Activated T-cell treated with anti-CD3 and anti-CD28 coated beads, Interleukin-2, amount 50 U/mL, for 48 hours (primary cell): ENCODE measurements at regions not wholly inside any gene's neighbourhood (a gene's known extent, or its start where the extent isn't known, plus 50 kb on each side); places are given as distances from the start of the nearest gene placed in this dataset.

Experiments used
- DNase-seq, 2 experiments: peaks; one replicate each; pipeline ENCODE4 v3.0.0-alpha.2; 2020

DNA sequence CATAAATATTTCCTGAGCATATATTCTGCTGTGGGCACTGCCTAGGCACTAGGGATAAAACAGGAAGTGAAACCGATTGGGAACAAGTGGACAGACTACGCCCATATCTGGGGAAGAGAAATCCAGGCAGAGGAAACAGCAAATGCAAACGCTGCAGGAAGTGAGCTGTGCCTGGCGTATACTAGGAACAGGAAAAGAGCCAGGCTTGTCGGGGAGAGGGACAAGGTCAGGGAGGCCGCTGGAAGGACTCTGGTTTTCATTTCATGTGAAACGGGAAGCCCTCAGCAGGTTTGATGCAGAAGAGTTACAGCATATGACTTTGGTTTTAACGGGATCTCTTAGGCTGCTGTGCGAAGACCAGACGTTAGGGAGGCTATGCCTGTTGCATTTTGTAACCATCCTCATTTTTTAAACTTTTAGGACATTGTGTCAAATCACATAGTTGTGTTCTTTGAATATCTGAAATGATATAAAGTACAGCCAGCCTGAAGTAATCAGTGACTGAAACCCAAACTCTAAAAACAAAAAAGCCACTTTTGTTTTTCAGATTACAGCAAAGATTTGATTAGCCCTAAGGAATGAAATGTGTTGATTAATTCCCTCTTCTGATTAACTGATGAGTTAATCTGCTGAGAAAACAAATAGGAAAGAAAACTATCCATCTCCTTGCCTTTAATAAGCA, 110.2 kb upstream of the PIEZO2 start:
- DNase-seq = no peak

- DNase-seq = no peak
These were observed 108.8 kb upstream of the PIEZO2 start for GRCh38 chr18:11258039-11258610.

- DNase-seq = no peak
These were observed 106.9 kb upstream of the PIEZO2 start for GRCh38 chr18:11256251-11256650.

GRCh38 chr18:11251891-11252270, 102.5 kb upstream of the PIEZO2 start:
- DNase-seq = no peak

- no peak for DNase-seq
These were observed 102.0 kb upstream of the PIEZO2 start for GRCh38 chr18:11251229-11251890.

GRCh38 chr18:11249391-11249790, 100.0 kb upstream of the PIEZO2 start:
- DNase-seq = no peak

GRCh38 chr18:11247381-11247970, 98.1 kb upstream of the PIEZO2 start:
- DNase-seq = no peak

DNA sequence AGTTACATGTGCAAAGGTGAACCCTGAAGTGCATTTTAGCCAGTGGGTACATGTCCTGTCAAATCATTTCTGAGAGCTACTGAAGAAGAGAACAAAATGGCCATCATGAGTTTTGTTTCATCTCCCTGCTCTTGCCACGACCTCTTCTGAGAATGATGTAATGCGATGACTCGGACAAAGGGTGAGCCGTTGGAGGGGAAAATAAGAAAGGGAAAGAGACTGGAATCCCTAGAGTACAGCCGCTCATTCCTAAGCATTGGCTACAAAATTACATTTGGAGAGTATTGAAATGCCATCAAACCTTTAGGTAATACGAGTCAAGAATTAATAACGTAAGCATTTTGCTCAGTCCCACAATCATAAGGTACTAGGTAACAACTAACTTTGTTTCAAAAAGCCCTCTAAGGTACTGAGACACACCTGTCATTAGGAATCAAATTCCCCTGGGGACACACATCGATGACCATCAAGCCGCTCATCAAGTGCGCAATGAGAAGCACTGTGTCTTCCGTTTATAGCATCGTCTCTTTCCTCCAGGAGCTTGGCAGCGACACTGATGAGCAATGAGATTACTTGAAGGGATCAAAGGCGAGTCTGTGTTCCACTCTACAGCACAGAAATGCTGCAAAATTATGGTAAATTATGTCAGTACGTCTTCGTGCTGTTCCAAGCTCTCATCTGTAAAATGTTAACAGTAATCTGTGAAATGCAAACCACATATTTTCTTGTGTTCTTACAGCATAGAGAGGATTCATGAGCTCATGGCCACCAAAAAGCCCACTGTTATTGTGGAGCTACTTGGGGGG, 97.3 kb upstream of the PIEZO2 start:
- no peak for DNase-seq

- DNase-seq = no peak
These were observed 96.5 kb upstream of the PIEZO2 start for GRCh38 chr18:11245879-11246278.

DNA sequence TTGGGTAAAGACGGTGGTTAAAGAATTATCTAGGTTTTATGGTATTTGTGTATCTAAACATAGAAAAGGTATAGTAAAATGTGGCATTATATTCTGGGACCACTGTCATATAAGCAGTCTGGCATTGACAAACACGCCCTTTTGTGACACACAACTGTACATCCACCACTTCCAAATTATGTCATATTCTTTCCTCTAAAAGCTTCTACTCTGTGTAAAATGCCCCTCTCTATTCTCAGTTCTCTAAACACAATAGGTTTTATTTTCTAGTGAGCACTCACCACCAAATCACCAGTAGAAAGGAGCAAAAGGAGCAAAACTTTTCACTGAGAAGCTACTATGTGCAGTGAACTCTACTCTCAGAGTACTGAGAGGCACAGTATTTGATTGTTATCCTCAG, 88.1 kb upstream of the PIEZO2 start:
- DNase-seq = no peak

GRCh38 chr18:11237066-11237465, 87.7 kb upstream of the PIEZO2 start:
- no peak for DNase-seq

DNA sequence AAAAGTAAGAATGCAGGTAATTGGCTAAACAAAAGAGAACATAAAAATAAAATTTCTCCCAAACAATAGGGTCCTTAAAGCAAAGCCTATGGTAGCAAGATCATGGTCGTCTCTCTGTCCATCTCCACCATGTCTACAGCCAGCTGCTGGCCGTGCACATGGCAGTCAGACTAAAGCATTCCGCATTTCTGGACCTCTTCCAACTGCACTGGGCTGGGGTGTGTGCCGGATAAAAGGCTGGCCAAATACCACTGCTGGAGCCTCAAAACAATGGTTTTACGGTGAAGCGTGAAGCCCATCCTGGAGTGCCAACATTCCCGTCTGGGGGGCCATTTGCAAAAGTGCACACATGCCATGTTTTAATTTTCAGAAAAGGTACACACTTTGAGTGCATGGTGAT, 74.8 kb upstream of the PIEZO2 start:
- no peak for DNase-seq

GRCh38 chr18:11219571-11219970, 70.2 kb upstream of the PIEZO2 start:
- DNase-seq = no peak

- DNase-seq = no peak
These were observed 65.8 kb upstream of the PIEZO2 start for GRCh38 chr18:11215216-11215615.

- no peak for DNase-seq
These were observed 54.7 kb upstream of the PIEZO2 start for GRCh38 chr18:11204020-11204419.

DNA sequence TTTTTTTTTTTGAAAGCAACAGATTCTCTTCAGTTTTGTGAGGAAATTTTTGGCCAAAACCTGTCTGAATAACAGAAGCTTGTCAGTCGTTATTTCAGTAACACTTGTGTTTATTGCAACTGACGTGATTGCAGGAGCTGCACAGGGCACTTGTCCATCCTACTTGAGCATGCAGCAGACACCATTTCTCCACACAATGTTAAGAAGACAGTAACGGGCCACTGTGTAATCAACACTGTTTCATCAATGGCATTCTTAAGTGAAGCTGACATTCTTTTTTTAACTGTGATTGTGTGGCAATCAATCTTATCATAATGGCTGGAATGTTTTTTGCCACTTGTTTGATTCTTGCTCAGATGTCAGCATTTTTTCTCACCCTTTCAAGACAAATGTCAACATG, 50.1 kb upstream of the PIEZO2 start:
- DNase-seq = no peak
